ENCODE measurements at regions not wholly inside any gene's neighbourhood (a gene's known extent, or its start where the extent isn't known, plus 50 kb on each side); places are given as distances from the start of the nearest gene placed in this dataset.

GRCh38 chr2:11045294-11045693 is 110.0 kb upstream of the SLC66A3 start:
- TF ChIP-seq CTCF (IDR thresholded peaks at IDR 0.05): no peak
- H3K36me3 Mint-ChIP-seq: no peaks in the 10 kb centered on the region
- WGBS (ENCODE audit: insufficient coverage): 98% methylated on average over 5 of the region's 7 CpGs
- intact Hi-C loops (cut with micrococcal nuclease): no loop called here
- Histone ChIP-seq H2AFZ (ENCODE audit: insufficient read depth, low read depth, low read length, poor library complexity, severe bottlenecking) (no peak overlapping the region), H3K4me1 (ENCODE audit: control insufficient read depth in 1 of 2, insufficient read depth in 2 of 2, low read length in 2 of 2) (no peaks in the 10 kb centered on the region), H3K9me3 (replicated peaks in 1 of 2; ENCODE audit: control insufficient read depth in 1 of 2, insufficient read depth in 1 of 2, low read length in 2 of 2) (no peaks in the 10 kb centered on the region), H3K27me3 (ENCODE audit: control insufficient read depth in 2 of 2, insufficient read depth in 2 of 2, low read length in 2 of 2) (no peaks in the 10 kb centered on the region), H3K4me3 (replicated peaks in 1 of 3; ENCODE audit: low read depth in 2 of 3, low read length in 3 of 3) (no peak overlapping the region), H3K79me2 (ENCODE audit: insufficient read depth, low read length) (no peaks in the 10 kb centered on the region), H3K9ac (ENCODE audit: insufficient read depth, low read length, poor library complexity, severe bottlenecking) (no peak overlapping the region), H3K4me2 (replicated peaks; ENCODE audit: extremely low read depth, low read length, poor library complexity, severe bottlenecking) (no peak overlapping the region), H4K20me1 (ENCODE audit: insufficient read depth, low read length) (no peaks in the 10 kb centered on the region), H3K27ac (ENCODE audit: low read depth in 1 of 2, low read length in 2 of 2) (no peak overlapping the region), H3K36me3 (replicated peaks in 1 of 2; ENCODE audit: control insufficient read depth in 1 of 2, insufficient read depth in 2 of 2, low read length in 2 of 2) (no peaks in the 10 kb centered on the region)
- peaks cover 0 to 8% (median 1%) of the 10 kb centered on the region in 3 donors for H3K27me3 Mint-ChIP-seq (ENCODE audit: low read depth in 3 of 3)
- H3K9me3 Mint-ChIP-seq: peaks cover 0 to 14% (median 7%) of the 10 kb centered on the region in 7 donors
- H3K4me1 Mint-ChIP-seq: no peaks in the 10 kb centered on the region
- no peak overlapping the region for H3K4me3 Mint-ChIP-seq
- no peak for DNase-seq
- H3K27ac Mint-ChIP-seq: no peak overlapping the region

DNA sequence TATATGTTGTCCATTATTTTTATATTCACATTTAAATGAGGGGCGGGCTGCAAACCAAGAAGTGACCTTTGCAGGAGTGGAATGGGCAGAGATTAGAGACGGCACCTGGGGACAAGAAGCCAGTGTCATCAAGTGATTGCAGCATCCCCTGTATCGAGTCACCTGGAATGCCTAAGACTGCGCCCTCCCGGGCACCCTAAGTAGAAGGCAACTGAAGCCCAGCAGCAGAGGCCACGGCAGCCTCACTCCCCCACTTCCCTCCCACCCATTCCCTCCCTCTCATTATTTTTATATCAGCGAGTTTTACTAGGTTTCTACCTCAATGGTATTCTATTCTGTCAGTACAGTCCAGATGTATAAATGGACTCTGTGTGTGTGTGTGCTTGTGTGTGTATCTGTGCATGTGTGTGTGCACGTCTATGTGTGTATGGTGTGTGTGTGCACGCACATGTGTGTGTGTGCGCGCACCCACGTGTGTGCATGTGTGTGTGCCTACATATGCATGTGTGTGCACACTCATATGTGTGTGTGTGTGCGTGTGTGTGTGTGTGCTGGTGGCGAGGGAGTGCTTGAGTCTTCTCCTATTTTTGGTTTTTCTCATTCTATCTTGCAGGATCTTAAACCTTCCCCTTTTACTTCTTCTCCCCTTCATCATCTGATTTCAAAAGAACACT is 106.8 kb upstream of the SLC66A3 start:
- H3K27me3 ChIP-seq (ENCODE audit: control insufficient read depth in 2 of 2, insufficient read depth in 2 of 2, low read length in 2 of 2): no peaks in the 10 kb centered on the region
- H3K36me3 ChIP-seq (replicated peaks in 1 of 2; ENCODE audit: control insufficient read depth in 1 of 2, insufficient read depth in 2 of 2, low read length in 2 of 2): no peaks in the 10 kb centered on the region
- H3K4me1 Mint-ChIP-seq: no peaks in the 10 kb centered on the region
- no peaks in the 10 kb centered on the region for H3K4me1 ChIP-seq (ENCODE audit: control insufficient read depth in 1 of 2, insufficient read depth in 2 of 2, low read length in 2 of 2)
- intact Hi-C loops (cut with micrococcal nuclease): no loop called here
- WGBS (ENCODE audit: insufficient coverage): 93% methylated on average over 2 of the region's 14 CpGs
- TF ChIP-seq CTCF (IDR thresholded peaks at IDR 0.05): no peak
- H3K36me3 Mint-ChIP-seq: no peaks in the 10 kb centered on the region
- H4K20me1 ChIP-seq (ENCODE audit: insufficient read depth, low read length): no peaks in the 10 kb centered on the region
- no peaks in the 10 kb centered on the region for H3K9me3 ChIP-seq (replicated peaks in 1 of 2; ENCODE audit: control insufficient read depth in 1 of 2, insufficient read depth in 1 of 2, low read length in 2 of 2)
- no peak overlapping the region for H3K4me3 Mint-ChIP-seq
- no peaks in the 10 kb centered on the region for H3K79me2 ChIP-seq (ENCODE audit: insufficient read depth, low read length)
- H3K27ac ChIP-seq (ENCODE audit: low read depth in 1 of 2, low read length in 2 of 2): no peak overlapping the region
- DNase-seq: no peak
- H3K4me2 ChIP-seq (replicated peaks; ENCODE audit: extremely low read depth, low read length, poor library complexity, severe bottlenecking): no peak overlapping the region
- no peak overlapping the region for H2AFZ ChIP-seq (ENCODE audit: insufficient read depth, low read depth, low read length, poor library complexity, severe bottlenecking)
- H3K27ac Mint-ChIP-seq: no peak overlapping the region
- H3K9me3 Mint-ChIP-seq: peaks cover 0 to 6% (median 2%) of the 10 kb centered on the region in 7 donors
- peaks cover 2 to 5% (median 4%) of the 10 kb centered on the region in 3 donors for H3K27me3 Mint-ChIP-seq (ENCODE audit: low read depth in 3 of 3)
- H3K9ac ChIP-seq (ENCODE audit: insufficient read depth, low read length, poor library complexity, severe bottlenecking): no peak overlapping the region
- no peak overlapping the region for H3K4me3 ChIP-seq (replicated peaks in 1 of 3; ENCODE audit: low read depth in 2 of 3, low read length in 3 of 3)

Data from CD14-positive monocyte (primary cell).